NCI-H2171 treated with DMSO at 0.1 percent for 48 hours (cell line): ENCODE measurements at regions not wholly inside any gene's neighbourhood (a gene's known extent, or its start where the extent isn't known, plus 50 kb on each side); places are given as distances from the start of the nearest gene placed in this dataset.
A peak's percentile ranks its signal among the peaks of the same experiment; 100 is the strongest.
"Not testable (repeated sequence)": the region's sequence is repeated elsewhere in the genome, so short reads cannot be mapped to it uniquely, and the experiment has no call there.

Experiments used
- DNase-seq: peaks from one replicate; lab custom pipeline; 2025; lab: John Stamatoyannopoulos, UW

DNA sequence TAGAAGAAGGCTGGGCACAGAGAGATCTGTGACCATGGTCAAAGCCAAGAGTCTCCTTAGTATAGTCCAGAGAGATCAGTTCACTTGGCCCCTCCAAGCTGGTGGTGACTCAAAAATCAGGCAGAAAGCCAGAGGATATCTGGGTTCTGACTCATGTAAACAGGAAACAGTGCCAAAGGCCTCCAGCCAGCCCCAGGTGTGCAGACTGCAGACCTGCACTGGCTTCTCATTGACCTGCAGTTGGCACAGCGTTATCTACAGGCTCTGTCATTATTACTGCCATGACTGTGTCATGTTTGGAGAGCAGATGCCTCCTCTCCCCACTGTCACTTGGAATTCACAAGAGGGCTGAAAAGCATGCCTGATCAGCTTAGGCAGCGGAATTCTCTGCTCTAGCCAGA, 295.7 kb upstream of the PRKD1 start:
- DNase-seq = peak; percentile 28

DNA sequence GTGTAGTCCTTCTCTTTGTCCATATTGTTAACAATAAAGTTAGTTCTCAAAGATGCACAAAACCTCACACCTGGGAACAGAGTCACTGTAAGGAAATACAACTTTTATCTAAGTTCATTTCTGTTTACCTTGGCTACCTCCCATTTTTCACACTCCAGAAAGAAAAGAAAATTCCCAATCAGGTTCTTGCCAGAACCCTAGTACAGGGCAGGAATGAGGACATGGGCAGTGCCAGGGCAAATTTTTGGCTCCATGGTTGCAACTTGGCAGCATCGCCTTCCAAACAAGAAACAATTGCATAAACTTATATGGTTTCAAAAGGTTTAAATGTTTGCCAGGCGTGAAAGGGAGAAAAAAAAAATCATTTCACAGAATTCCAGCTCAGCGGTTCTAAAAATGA, 296.3 kb upstream of the PRKD1 start:
- no peak for DNase-seq

DNA sequence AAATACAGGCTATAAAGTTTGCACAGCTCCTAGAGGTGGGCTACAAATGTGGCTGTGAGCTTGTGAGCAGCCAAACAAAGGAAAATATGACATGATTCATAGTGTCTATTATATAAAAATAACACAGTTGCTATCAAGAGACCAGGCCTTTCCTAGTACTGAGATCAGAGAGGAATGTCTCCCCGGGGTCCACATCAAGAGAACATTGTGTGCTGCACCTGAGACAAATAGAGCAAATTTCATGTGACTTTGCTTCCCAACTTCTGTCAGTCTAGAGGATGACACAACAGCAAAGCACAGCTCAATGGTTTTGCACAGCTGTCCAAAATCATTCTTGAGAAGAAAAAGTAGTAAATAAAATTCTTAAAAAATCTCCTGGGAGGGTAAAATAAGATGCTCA, 297.5 kb upstream of the PRKD1 start:
- no peak for DNase-seq

DNA sequence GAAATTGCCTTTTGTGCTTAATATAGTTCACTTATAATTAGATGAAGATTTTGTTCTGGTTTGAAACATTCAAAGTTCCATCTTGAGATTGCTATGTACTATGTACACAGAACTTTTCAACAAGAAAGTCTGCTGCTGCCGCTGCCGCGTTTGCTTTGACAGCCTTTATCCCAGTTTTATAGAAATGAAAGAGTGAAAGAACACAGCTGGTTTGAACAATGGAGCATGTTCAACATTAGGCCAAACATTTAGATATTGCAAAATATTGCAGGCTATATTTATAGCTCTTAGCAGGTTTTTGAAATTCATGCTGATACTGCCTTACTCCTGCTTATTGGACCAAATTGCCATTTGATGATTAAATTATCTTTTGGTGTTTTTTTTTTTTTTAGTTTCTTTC, 299.8 kb upstream of the PRKD1 start:
- DNase-seq = no peak

- DNase-seq = no peak
Measured at GRCh38 chr14:30227876-30228275, 300.2 kb upstream of the PRKD1 start.

- DNase-seq = no peak
Measured at GRCh38 chr14:30230719-30231118, 303.1 kb upstream of the PRKD1 start.

GRCh38 chr14:30234966-30235365, 307.3 kb upstream of the PRKD1 start:
- DNase-seq = no peak

DNA sequence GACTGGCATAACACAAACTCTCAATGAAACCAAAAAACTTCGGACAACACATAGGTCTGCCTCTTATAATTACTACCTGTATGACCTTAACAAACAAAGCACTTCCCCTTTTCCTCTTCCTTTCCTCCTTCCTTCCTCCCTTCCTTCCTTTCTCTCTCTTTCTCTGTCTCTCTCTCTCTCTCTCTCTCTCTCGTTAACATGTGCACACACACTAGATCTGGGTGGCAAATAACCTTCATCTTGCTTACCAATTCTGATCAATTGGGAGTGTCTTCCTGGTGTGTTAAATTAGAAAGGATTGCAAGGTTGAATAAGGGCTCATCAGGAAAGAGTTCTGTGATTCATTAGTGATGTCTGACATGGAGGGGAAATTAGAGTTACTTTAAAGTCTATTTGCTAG, 307.8 kb upstream of the PRKD1 start:
- DNase-seq = no peak

DNA sequence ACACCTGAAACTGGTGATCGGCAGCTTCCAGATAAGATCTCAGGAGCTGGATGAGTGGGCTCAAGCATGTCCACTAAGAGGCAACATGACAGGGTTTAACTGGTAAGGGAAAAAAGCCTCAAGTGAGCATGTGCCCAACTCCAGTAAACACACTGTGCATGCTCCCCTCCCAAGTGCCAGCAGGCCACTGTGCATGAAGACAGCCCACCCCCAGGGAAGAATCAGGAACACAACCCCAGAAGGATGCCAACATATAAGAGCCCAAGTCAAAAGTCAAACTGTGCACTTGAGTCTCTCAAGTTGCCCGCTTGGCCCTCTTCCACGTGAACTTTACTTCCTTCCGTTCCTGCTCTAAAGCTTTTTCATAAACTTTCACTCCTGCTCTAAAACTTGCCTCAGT, 311.3 kb upstream of the PRKD1 start:
- no peak for DNase-seq

DNA sequence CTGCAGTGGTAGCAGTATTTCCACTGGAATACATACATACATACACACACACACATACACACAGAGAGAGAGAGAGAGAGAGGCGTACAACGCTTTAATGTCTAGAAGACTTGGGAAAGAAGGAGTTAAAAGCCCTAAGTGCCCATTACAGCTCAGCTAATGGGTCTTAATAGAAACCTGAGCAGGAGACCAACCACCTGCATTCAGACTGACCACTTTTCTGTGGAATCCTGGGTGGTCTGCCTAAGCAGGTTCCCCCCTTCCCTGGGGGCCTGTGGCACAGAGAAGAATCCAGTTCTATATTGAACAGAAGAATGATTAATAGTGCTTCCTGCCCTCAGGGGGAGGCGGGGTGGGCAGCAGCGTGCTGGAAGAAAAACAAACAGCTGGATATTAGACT, 312.4 kb upstream of the PRKD1 start:
- no peak for DNase-seq

GRCh38 chr14:30240685-30241084, 313.0 kb upstream of the PRKD1 start:
- DNase-seq = no peak

DNA sequence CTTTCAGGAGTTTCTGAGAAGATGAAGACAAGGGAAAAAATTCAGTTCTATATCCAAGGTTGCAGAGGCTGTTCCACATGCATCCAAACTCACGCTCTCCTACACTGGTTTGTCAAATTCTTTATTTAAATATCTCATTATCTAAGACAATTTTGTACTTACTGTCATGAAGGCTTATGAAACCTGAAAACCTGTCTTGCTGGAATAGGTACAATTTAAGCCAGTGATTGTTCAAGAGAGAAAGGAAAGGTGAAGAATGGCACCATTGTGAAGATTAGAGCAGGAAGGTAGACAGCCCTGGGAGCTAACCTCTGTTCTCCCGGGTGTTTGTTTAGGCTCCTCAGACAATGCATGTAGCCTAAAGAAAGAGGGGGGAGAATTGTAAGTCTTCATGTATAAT, 315.1 kb upstream of the PRKD1 start:
- DNase-seq = no peak

DNA sequence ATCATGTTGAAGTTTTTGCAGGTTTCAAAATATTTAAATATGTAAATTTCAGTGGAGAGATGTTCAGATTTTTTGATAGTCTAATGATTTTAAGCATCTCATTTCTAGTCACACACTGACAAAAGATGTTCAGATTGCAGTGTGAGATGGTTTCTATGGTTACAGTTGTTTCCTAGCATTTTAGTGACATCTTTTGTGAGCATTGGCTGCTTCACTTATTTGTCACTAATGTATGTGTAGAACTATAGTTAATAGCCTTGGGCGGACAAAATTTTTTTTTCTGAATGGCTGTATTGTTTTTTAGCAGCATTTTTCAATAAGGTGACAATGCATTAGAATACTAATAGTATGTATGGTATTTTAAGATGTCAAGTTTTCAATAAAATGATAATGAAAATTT, 315.6 kb upstream of the PRKD1 start:
- DNase-seq = no peak

GRCh38 chr14:30243805-30244204, 315.2 kb upstream of the G2E3 start:
- DNase-seq = no peak

DNA sequence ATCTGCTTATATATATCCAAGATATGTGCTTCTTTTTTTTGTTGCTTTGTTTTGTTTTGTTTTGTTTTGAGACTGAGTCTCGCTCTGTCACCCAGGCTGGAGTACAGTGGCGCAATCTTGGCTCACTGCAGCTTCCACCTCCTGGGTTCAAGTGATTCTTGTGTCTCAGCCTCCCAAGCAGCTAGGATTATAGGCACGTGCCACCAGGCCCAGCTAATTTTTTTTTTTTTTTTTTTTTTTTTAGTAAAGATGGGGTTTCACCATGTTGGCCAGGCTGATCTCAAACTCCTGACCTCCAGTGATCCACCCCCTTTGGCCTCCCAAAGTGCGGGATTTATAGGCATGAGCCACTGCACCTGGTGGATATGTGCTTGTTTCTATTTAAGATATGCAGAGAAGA, 314.6 kb upstream of the G2E3 start:
- not testable (repeated sequence) for DNase-seq

DNA sequence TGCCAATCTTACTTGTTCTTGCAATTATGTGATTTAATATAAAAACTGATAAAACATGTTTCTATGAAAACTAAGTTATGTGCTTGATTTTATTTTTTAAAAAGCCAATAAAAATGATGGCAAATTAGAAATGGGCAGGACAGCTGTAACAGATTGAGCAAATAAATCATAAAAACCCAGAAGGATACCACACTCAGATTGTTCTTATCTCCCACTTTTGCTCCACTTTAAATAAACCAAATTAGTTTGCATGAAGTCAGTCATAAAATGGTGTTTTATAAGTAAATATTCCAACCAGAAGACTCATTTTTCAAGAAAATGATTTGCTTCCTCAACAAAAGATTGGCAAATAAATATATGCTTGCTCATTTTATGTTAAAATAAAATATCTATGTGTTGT, 307.9 kb upstream of the G2E3 start:
- no peak for DNase-seq

DNA sequence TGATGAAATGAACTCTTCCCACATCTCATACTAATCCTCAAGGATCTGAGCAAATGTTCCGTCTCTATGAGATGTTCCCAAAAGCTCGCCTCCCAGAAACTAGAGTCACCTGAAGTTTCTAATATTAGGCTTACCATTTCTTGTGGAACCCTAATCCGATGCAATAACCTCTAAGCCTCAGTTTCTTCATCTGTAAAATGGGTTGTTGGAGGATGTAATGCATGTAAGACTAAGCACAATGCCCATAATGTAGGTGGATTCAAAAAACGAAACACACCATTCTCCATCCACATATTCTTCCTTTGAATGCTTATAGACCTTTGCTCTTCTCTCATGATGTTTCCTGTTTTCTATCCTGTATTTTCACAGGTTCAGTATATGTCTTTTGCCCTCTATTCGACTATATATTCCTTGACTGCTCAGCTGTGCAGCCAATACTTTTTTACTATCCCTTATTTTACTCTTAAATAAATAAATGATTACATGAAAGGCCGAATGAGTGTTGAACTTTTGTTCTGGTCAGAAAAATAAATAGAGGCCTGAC, 307.3 kb upstream of the G2E3 start:
- no peak for DNase-seq

DNA sequence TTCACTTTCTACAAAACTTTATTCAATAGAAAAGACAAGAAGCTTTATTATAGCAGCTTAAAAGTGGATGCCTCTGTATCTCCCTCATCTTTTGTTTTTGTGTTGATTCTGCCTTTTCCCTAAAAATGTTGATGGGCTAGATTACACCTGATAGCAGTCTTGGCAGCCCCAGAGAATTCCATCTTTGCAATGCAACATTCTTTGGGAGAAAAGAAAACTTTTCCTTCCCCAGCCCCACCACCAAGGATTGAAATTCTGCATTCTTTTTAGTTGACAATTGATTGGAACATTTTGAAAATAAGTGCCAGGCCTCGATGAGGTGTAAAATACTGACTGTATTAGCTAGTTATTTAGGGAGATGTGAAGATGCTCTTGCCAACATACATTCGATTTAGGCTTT, 306.8 kb upstream of the G2E3 start:
- no peak for DNase-seq

- DNase-seq = no peak
Measured at GRCh38 chr14:30252783-30253674, 305.9 kb upstream of the G2E3 start.

DNA sequence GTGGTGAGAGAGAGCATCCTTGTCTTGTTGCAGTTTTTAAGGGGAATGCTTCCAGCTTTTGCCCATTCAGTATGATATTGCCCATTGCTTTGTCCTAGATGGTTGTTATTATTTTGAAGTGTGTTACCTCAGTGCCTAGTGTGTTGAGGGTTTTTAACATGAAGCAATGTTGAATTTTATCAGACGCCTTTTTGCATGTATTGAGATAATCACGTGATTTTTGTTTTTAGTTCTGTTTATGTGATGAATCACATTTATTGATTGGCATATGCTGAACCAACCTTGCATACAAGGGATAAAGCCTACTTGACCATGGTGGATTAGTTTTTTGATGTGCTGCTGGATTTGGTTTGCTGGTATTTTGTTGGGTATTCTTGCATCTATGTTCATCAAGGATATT, 302.3 kb upstream of the G2E3 start:
- no peak for DNase-seq

GRCh38 chr14:30257946-30258661, 300.9 kb upstream of the G2E3 start:
- DNase-seq = no peak

GRCh38 chr14:30260833-30261607, 297.9 kb upstream of the G2E3 start:
- no peak for DNase-seq

GRCh38 chr14:30264161-30264560, 294.8 kb upstream of the G2E3 start:
- DNase-seq = no peak
